ENCODE measurements at regions not wholly inside any gene's neighbourhood (a gene's known extent, or its start where the extent isn't known, plus 50 kb on each side); places are given as distances from the start of the nearest gene placed in this dataset.

DNA sequence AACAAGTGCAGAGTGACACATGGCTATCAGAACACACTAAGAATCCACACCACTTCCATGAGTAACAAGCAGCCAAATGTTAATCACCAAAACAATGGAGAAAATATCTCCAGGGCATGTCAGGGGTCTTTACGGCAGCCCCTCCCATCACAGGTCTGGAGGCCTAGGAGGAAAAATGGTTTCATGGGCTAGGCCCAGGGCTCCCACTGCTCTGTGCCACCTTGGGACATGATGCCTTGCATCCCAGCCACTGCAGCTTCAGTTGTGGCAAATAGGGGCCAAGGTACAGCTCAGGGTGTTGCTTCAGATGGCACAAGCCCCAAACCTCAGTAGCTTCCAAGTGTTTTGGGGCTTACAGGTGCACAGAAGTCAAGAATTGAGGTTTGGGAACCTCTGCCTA is 66.6 kb downstream of the NEURL3 start:
- no peak overlapping the region for H2BK12ac ChIP-seq (ENCODE audit: low read length)
- no peak overlapping the region for H3K23ac ChIP-seq (ENCODE audit: low read depth, low read length, poor library complexity)
- H3K4me1 ChIP-seq (ENCODE audit: control insufficient read depth in 2 of 2, insufficient read depth in 1 of 2, low read depth in 1 of 2, low read length in 2 of 2) = no peaks in the 10 kb centered on the region
- no peak overlapping the region for H3K4ac ChIP-seq (ENCODE audit: low read length)
- H3K18ac ChIP-seq (ENCODE audit: low read length) = no peak overlapping the region
- H3K36me3 ChIP-seq (replicated peaks in 1 of 2; ENCODE audit: control insufficient read depth in 2 of 2, insufficient read depth in 2 of 2, low read length in 2 of 2) = no peaks in the 10 kb centered on the region
- no peak overlapping the region for H2AK5ac ChIP-seq (ENCODE audit: low read depth, low read length)
- DNase-seq (ENCODE audit: low spot score) = no peak
- no peak overlapping the region for H2BK5ac ChIP-seq (ENCODE audit: low read length)
- no peaks in the 10 kb centered on the region for H3K79me1 ChIP-seq (ENCODE audit: low read depth, low read length)
- no peaks in the 10 kb centered on the region for H3K27me3 ChIP-seq (ENCODE audit: control insufficient read depth in 3 of 3, insufficient read depth in 3 of 3, low read depth in 1 of 3, low read length in 3 of 3)
- no peak overlapping the region for H3K4me2 ChIP-seq (ENCODE audit: insufficient read depth, low read length, poor library complexity, severe bottlenecking)
- no peak overlapping the region for H3K27ac ChIP-seq (replicated peaks; ENCODE audit: low read length)
- no peak overlapping the region for H4K8ac ChIP-seq (ENCODE audit: low read depth, low read length)
- no peak overlapping the region for H2BK15ac ChIP-seq (ENCODE audit: low read length)
- H3K14ac ChIP-seq (ENCODE audit: low read length) = no peak overlapping the region
- H2AFZ ChIP-seq (ENCODE audit: low read length) = no peak overlapping the region
- no peak overlapping the region for H2BK120ac ChIP-seq (ENCODE audit: low read depth, low read length)
- H4K91ac ChIP-seq (ENCODE audit: low read depth, low read length, poor library complexity) = no peak overlapping the region
- no peak overlapping the region for H3K9ac ChIP-seq (ENCODE audit: low read depth, low read length, poor library complexity)
- H3K9me3 ChIP-seq (replicated peaks in 1 of 2; ENCODE audit: control insufficient read depth in 2 of 2, insufficient read depth in 1 of 2, low read depth in 1 of 2, low read length in 2 of 2) = peaks cover 0 to 6% of the 10 kb centered on the region in 2 donors
- H3K4me3 ChIP-seq (ENCODE audit: low read length in 2 of 2) = no peak overlapping the region
- no CpG with 5 or more reads among the region's 1 CpG for WGBS, 2 donors (ENCODE audit: extremely low coverage in 2 of 2, insufficient read length in 2 of 2, insufficient replicate concordance in 1 of 2)

DNA sequence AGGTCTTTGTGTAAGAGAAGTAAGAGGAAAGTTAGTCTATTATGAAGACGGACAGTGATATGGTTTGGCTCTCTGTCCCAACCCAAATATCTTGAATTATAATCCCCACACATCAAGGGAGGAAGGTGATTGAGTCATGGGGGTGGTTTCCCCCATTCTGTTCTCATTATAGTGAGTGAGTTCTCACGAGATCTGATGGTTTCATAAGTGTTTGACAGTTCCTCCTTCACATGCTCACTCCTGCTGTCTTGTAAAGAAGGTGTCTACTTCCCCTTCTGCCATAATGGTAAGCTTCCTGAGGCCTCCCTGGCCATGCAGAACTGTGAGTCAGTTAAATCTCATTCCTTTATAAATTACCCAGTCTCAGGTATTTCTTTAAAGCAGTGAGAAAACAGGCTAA is 67.6 kb downstream of the NEURL3 start:
- WGBS, 2 donors (ENCODE audit: extremely low coverage in 2 of 2, insufficient read length in 2 of 2, insufficient replicate concordance in 1 of 2) = no CpG with 5 or more reads among the region's 2 CpGs

DNA sequence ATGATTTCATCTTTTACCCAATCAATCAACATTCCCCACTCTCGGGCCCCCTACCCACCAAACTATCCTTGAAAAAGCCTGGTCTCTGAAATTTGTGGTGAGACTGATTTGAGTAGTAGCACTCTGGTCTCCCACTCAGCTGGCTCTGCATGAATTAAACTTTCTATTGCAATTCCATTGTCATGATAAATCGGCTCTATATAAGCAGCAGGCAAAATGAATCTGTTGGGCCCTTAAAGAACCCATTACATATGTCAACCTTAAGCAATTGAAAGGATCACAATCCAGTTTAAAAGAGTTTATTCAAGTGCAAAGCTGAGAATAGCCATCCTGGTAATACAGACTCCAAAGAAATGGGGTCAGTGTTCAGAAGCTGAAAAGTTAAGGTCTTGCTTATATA is 68.2 kb downstream of the NEURL3 start:
- no peak overlapping the region for H4K8ac ChIP-seq (ENCODE audit: low read depth, low read length)
- no peaks in the 10 kb centered on the region for H3K27me3 ChIP-seq (ENCODE audit: control insufficient read depth in 3 of 3, insufficient read depth in 3 of 3, low read depth in 1 of 3, low read length in 3 of 3)
- H2AFZ ChIP-seq (ENCODE audit: low read length) = no peak overlapping the region
- H2BK12ac ChIP-seq (ENCODE audit: low read length) = no peak overlapping the region
- H2BK120ac ChIP-seq (ENCODE audit: low read depth, low read length) = no peak overlapping the region
- H3K4me2 ChIP-seq (ENCODE audit: insufficient read depth, low read length, poor library complexity, severe bottlenecking) = no peak overlapping the region
- H3K4me1 ChIP-seq (ENCODE audit: control insufficient read depth in 2 of 2, insufficient read depth in 1 of 2, low read depth in 1 of 2, low read length in 2 of 2) = no peaks in the 10 kb centered on the region
- no peak overlapping the region for H2BK5ac ChIP-seq (ENCODE audit: low read length)
- H2AK5ac ChIP-seq (ENCODE audit: low read depth, low read length) = no peak overlapping the region
- no peak overlapping the region for H3K23ac ChIP-seq (ENCODE audit: low read depth, low read length, poor library complexity)
- H3K18ac ChIP-seq (ENCODE audit: low read length) = no peak overlapping the region
- no CpG with 5 or more reads among the region's 2 CpGs for WGBS, 2 donors (ENCODE audit: extremely low coverage in 2 of 2, insufficient read length in 2 of 2, insufficient replicate concordance in 1 of 2)
- no peak overlapping the region for H3K4me3 ChIP-seq (ENCODE audit: low read length in 2 of 2)
- no peak overlapping the region for H3K14ac ChIP-seq (ENCODE audit: low read length)
- peaks cover 0 to 6% of the 10 kb centered on the region in 2 donors for H3K9me3 ChIP-seq (replicated peaks in 1 of 2; ENCODE audit: control insufficient read depth in 2 of 2, insufficient read depth in 1 of 2, low read depth in 1 of 2, low read length in 2 of 2)
- no peak for DNase-seq (ENCODE audit: low spot score)
- H4K91ac ChIP-seq (ENCODE audit: low read depth, low read length, poor library complexity) = no peak overlapping the region
- H3K27ac ChIP-seq (replicated peaks; ENCODE audit: low read length) = no peak overlapping the region
- no peaks in the 10 kb centered on the region for H3K79me1 ChIP-seq (ENCODE audit: low read depth, low read length)
- H3K4ac ChIP-seq (ENCODE audit: low read length) = no peak overlapping the region
- H2BK15ac ChIP-seq (ENCODE audit: low read length) = no peak overlapping the region
- no peaks in the 10 kb centered on the region for H3K36me3 ChIP-seq (replicated peaks in 1 of 2; ENCODE audit: control insufficient read depth in 2 of 2, insufficient read depth in 2 of 2, low read length in 2 of 2)
- H3K9ac ChIP-seq (ENCODE audit: low read depth, low read length, poor library complexity) = no peak overlapping the region

More for the DNA sequence above, 67.6 kb downstream of the NEURL3 start:
- H3K79me1 ChIP-seq (ENCODE audit: low read depth, low read length) = no peaks in the 10 kb centered on the region
- no peak overlapping the region for H2BK5ac ChIP-seq (ENCODE audit: low read length)
- no peak overlapping the region for H3K18ac ChIP-seq (ENCODE audit: low read length)
- H3K27ac ChIP-seq (replicated peaks; ENCODE audit: low read length) = no peak overlapping the region
- H3K36me3 ChIP-seq (replicated peaks in 1 of 2; ENCODE audit: control insufficient read depth in 2 of 2, insufficient read depth in 2 of 2, low read length in 2 of 2) = no peaks in the 10 kb centered on the region
- no peak overlapping the region for H4K8ac ChIP-seq (ENCODE audit: low read depth, low read length)
- peaks cover 0 to 6% of the 10 kb centered on the region in 2 donors for H3K9me3 ChIP-seq (replicated peaks in 1 of 2; ENCODE audit: control insufficient read depth in 2 of 2, insufficient read depth in 1 of 2, low read depth in 1 of 2, low read length in 2 of 2)
- H4K91ac ChIP-seq (ENCODE audit: low read depth, low read length, poor library complexity) = no peak overlapping the region
- H2AK5ac ChIP-seq (ENCODE audit: low read depth, low read length) = no peak overlapping the region
- no peak for DNase-seq (ENCODE audit: low spot score)
- H3K14ac ChIP-seq (ENCODE audit: low read length) = no peak overlapping the region
- no peak overlapping the region for H3K4ac ChIP-seq (ENCODE audit: low read length)
- H2BK12ac ChIP-seq (ENCODE audit: low read length) = no peak overlapping the region
- no peak overlapping the region for H3K9ac ChIP-seq (ENCODE audit: low read depth, low read length, poor library complexity)
- H3K27me3 ChIP-seq (ENCODE audit: control insufficient read depth in 3 of 3, insufficient read depth in 3 of 3, low read depth in 1 of 3, low read length in 3 of 3) = no peaks in the 10 kb centered on the region
- H3K4me3 ChIP-seq (ENCODE audit: low read length in 2 of 2) = no peak overlapping the region
- H2AFZ ChIP-seq (ENCODE audit: low read length) = no peak overlapping the region
- no peak overlapping the region for H3K23ac ChIP-seq (ENCODE audit: low read depth, low read length, poor library complexity)
- no peaks in the 10 kb centered on the region for H3K4me1 ChIP-seq (ENCODE audit: control insufficient read depth in 2 of 2, insufficient read depth in 1 of 2, low read depth in 1 of 2, low read length in 2 of 2)
- H3K4me2 ChIP-seq (ENCODE audit: insufficient read depth, low read length, poor library complexity, severe bottlenecking) = no peak overlapping the region
- H2BK120ac ChIP-seq (ENCODE audit: low read depth, low read length) = no peak overlapping the region
- no peak overlapping the region for H2BK15ac ChIP-seq (ENCODE audit: low read length)

DNA sequence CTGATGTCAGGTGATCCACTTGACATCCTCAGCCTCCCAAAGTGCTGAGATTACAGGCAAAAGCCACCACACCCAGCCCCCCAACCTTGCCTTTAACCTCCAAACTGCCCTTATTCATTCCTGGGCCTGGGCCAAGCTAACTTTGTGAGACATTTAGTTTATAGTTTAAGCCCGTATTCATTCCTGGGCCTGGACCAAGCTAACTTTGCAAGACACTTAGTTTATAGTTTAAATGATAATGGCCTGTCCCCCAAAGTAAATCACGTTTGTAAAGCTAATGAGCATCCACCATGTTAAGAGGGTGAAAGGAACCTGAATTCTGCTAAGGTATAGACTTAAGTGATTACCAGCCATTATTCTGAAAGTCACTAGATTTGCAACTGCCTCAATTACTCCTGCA is 68.7 kb downstream of the NEURL3 start:
- H2AK5ac ChIP-seq (ENCODE audit: low read depth, low read length) = no peak overlapping the region

More for the DNA sequence above, 68.7 kb downstream of the NEURL3 start:
- Histone ChIP-seq H3K23ac (ENCODE audit: low read depth, low read length, poor library complexity) (no peak overlapping the region), H3K4me3 (ENCODE audit: low read length in 2 of 2) (no peak overlapping the region), H3K9ac (ENCODE audit: low read depth, low read length, poor library complexity) (no peak overlapping the region), H3K4me2 (ENCODE audit: insufficient read depth, low read length, poor library complexity, severe bottlenecking) (no peak overlapping the region), H3K27ac (replicated peaks; ENCODE audit: low read length) (no peak overlapping the region), H4K91ac (ENCODE audit: low read depth, low read length, poor library complexity) (no peak overlapping the region), H4K8ac (ENCODE audit: low read depth, low read length) (no peak overlapping the region), H3K9me3 (replicated peaks in 1 of 2; ENCODE audit: control insufficient read depth in 2 of 2, insufficient read depth in 1 of 2, low read depth in 1 of 2, low read length in 2 of 2) (peaks cover under 1 to 6% of the 10 kb centered on the region in 2 donors), H3K36me3 (replicated peaks in 1 of 2; ENCODE audit: control insufficient read depth in 2 of 2, insufficient read depth in 2 of 2, low read length in 2 of 2) (no peaks in the 10 kb centered on the region), H3K4me1 (ENCODE audit: control insufficient read depth in 2 of 2, insufficient read depth in 1 of 2, low read depth in 1 of 2, low read length in 2 of 2) (no peaks in the 10 kb centered on the region), H2BK120ac (ENCODE audit: low read depth, low read length) (no peak overlapping the region), H3K4ac (ENCODE audit: low read length) (no peak overlapping the region), H3K14ac (ENCODE audit: low read length) (no peak overlapping the region), H2BK5ac (ENCODE audit: low read length) (no peak overlapping the region), H2BK12ac (ENCODE audit: low read length) (no peak overlapping the region), H3K18ac (ENCODE audit: low read length) (no peak overlapping the region), H3K79me1 (ENCODE audit: low read depth, low read length) (no peaks in the 10 kb centered on the region), H3K27me3 (ENCODE audit: control insufficient read depth in 3 of 3, insufficient read depth in 3 of 3, low read depth in 1 of 3, low read length in 3 of 3) (no peaks in the 10 kb centered on the region), H2AFZ (ENCODE audit: low read length) (no peak overlapping the region), H2BK15ac (ENCODE audit: low read length) (no peak overlapping the region)
- WGBS, 2 donors (ENCODE audit: extremely low coverage in 2 of 2, insufficient read length in 2 of 2, insufficient replicate concordance in 1 of 2) = no CpG with 5 or more reads among the region's 2 CpGs
- no peak for DNase-seq (ENCODE audit: low spot score)

All from neuronal stem cell (in vitro differentiated cells).